Globus pallidus (tissue), 1 donor: ENCODE measurements at regions not wholly inside any gene's neighbourhood (a gene's known extent, or its start where the extent isn't known, plus 50 kb on each side); places are given as distances from the start of the nearest gene placed in this dataset.
A peak's percentile ranks its signal among the peaks of the same experiment; 100 is the strongest.
"Not testable (repeated sequence)": the region's sequence is repeated elsewhere in the genome, so short reads cannot be mapped to it uniquely, and the experiment has no call there.

Experiments used
- DNase-seq: peaks from one replicate; pipeline ENCODE4 v3.0.0-alpha.2; 2015; ENCODE audit warnings: low spot score

GRCh38 chr18:14991934-14992445 is 244.0 kb downstream of the ANKRD30B start:
- DNase-seq: not testable (repeated sequence)

- DNase-seq: not testable (repeated sequence)
Observed at GRCh38 chr18:14992758-14993157, 244.8 kb downstream of the ANKRD30B start.

- not testable (repeated sequence) for DNase-seq
Observed at GRCh38 chr18:14995023-14995422, 247.1 kb downstream of the ANKRD30B start.

DNA sequence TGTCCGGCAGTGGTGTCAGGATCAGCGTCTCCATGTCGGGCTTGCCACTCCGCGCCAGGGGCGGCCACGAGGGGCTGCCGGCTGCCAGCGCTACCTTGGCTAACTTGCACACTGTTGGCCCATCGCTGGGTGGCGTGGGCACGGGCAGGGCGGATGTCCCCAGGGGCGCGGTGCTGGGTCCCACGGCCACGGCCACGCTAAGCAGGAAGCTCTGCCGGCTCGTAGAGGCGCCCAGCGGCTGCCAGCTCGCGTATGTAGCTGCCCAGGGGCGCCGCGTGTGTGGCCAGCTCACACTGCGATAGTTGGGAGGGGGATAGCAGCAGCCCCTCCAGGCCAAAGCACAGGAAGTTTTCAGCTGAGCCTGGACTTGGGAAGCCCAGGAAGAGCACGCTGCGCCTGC is 249.4 kb downstream of the ANKRD30B start:
- DNase-seq: no peak

DNA sequence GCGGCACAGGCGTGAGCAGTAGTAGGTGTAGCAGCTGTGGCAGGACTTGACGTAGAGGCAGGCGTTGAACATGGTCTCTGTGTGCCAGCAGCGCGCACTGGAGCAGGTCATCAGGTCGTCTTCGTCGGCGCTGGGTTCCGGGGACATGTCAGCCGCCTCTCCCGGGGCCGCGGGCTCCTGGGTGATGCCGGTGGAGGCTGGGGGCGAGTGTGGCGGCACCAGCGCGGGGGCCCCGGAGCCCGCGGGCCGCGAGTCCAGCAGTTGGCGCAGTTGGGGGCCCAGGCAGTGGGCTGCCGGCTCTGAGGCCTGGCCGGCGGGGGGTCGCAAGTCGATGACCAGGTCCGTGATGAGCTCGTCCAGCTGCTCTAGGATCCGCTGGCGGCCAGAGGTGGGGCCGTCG is 249.9 kb downstream of the ANKRD30B start:
- DNase-seq: not testable (repeated sequence)

DNA sequence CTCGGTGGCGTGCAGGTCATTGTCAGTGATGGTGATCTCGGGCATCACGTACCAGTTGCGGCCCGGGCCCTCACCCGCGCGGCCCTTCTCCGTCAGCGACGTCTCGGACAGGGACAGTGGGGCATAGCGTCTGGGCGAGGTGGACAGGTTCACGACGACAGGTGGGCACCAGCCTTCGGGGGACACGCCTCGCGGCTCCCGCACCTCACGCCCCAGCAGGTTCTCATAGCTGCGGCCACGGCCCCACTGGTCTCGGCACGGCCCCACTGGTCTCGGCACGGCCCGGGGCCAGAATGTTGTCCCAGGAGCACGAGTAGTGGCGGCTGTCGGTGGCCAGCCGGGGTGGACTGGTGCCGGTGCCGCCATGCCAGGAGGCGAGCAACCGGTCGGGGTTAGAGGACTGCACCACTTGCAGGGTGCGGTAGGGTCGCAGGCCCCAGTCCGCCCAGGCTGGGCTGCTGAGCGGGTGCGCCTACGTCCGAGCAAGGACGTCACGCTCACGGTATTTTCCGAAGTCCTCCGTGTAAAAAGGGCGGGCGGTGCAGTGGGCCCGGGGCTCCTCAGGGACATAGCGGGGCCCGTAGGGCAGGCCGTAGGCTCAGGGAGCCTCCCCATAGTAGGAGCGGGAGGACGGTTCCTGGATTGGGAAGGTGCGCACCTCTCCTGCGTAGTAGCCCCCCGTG is 250.5 kb downstream of the ANKRD30B start:
- not testable (repeated sequence) for DNase-seq

- DNase-seq: no peak
Observed at GRCh38 chr18:14999085-14999975, 251.4 kb downstream of the ANKRD30B start.

GRCh38 chr18:15000119-15001037 is 252.4 kb downstream of the ANKRD30B start:
- not testable (repeated sequence) for DNase-seq

DNA sequence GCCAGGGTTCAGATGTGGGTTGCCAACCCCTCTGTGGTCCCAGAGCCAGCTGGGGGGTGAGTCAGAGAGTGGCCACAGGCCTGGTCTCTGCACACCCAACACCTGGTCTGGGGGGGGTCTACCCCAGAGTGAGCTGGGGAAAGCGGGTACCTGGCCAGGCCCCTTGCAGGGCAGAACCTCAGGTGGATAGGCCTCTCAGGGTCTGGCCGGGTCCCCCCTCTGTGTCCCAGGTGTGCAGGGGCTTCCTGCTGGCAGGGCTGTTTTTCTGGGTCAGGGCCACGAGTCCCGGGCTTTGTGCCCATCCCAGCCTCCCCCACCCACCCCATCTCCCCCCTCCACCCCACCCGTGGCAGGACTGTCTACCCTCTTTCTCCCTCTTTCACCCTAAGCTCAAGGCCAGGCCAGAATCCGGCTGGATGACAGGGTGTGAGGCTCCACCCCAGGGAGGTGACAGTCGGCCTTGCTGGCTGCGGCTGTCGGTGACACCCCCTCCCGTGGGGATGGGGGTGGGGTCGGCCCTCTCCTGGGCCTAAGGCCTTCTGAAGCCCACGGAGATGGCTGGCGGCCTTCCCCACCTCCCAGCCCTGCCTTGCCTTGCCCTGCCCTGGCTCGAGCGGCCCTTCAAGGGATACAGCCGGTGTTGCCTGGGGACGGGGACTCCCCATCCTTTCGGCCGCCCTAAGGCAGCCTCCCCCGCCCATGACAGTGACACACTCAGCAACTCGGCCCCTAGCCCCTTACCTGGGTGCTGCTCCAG is 253.2 kb downstream of the ANKRD30B start:
- not testable (repeated sequence) for DNase-seq

- not testable (repeated sequence) for DNase-seq
Observed at GRCh38 chr18:15001795-15002107, 253.8 kb downstream of the ANKRD30B start.

DNA sequence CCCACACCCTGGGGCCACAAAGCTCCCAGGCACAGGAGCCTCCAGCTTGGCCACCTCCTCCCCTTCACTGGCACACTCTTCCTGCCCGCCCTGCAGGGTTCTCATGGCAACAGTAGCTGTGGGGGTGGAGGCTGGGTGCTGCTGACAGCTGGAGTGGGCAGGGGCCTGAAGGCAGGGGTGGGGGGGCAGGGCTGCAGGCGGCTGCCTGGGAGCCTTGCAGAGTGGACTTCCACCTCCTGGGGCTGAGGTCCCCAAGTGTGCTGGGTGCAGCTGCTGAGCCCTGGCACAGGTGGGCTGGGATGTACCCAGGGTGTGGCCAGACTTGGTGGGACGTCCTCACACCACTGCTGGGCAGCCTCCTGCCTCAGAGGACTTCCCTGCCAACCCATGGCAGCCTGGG is 254.8 kb downstream of the ANKRD30B start:
- not testable (repeated sequence) for DNase-seq

DNA sequence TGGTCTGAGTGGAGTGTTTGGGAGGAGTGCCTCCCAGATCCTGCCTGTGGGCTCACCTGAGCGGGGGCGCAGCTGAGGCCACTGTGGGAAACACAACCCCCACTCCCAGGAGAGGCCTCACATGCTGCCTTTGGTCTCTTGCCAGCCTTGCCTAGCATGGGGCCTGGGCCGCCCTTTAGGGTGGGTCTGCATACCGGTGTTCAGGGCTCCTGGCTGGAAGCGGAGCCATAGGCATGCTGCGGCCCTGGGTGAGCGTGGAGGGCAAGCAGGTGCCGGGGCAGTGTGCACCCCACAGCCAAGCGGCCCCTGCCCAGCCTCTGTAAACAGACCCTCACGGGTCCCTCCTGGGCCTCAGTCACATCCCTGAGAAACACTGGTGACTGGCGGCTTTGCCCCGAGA is 255.3 kb downstream of the ANKRD30B start:
- not testable (repeated sequence) for DNase-seq

- not testable (repeated sequence) for DNase-seq
Observed at GRCh38 chr18:15003636-15004269, 255.8 kb downstream of the ANKRD30B start.

DNA sequence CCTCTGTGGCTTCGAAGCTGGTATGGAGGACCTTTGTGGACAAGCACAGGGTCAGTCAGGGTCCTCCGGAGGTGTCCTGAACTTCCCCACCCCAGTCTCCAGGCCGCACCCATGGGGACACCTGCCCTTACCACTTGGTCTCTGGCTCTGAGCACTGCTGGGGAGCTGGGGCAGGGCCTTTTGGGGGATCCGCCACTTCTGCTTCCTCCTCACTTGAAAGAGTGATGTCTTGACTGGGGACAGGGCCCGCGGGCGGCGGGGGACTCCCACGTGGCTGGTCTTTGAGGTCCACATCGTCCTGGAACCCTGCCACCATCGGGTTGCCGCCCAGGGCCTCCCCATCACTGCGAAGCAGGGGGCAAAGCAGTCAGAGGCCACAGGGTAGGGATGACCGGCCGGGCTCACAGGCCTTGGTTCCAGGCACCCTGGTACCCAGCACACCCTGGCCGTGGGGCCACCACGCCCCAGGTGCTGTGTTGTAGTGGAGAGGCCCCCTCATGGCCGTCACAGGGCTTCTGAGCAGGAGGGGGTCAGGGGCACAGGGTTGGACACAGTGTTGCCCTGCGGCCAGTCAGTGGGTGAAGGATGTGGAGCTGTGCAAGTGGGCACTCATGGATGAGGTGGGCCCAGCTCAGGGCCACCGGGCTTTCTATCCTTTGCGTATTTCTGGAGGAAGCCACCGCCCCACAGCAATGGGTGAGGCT is 256.4 kb downstream of the ANKRD30B start:
- DNase-seq: not testable (repeated sequence)

GRCh38 chr18:15005313-15006130 is 257.6 kb downstream of the ANKRD30B start:
- no peak for DNase-seq

GRCh38 chr18:15006616-15007015 is 258.6 kb downstream of the ANKRD30B start:
- not testable (repeated sequence) for DNase-seq

- not testable (repeated sequence) for DNase-seq
Observed at GRCh38 chr18:15026041-15026440, 278.1 kb downstream of the ANKRD30B start.

- DNase-seq: peak; percentile 12
Observed at GRCh38 chr18:15028037-15028436, 280.1 kb downstream of the ANKRD30B start.

GRCh38 chr18:15060279-15060880 is 312.4 kb downstream of the ANKRD30B start:
- DNase-seq: not testable (repeated sequence)
